Fibroblast of skin of left quadriceps (primary cell): ENCODE measurements at regions not wholly inside any gene's neighbourhood (a gene's known extent, or its start where the extent isn't known, plus 50 kb on each side); places are given as distances from the start of the nearest gene placed in this dataset.
"Not testable (repeated sequence)": the region's sequence is repeated elsewhere in the genome, so short reads cannot be mapped to it uniquely, and the experiment has no call there.

Source experiments
- DNase-seq, 2 experiments: peaks; one replicate each; pipeline ENCODE4 v3.0.0-alpha.2; 2013; ENCODE audit warnings: low read depth in 2 of 2

GRCh38 chr4:4032364-4032763 lies 194.4 kb downstream of the OTOP1 start:
- not testable (repeated sequence) for DNase-seq

GRCh38 chr4:4032801-4033605 lies 193.7 kb downstream of the OTOP1 start:
- not testable (repeated sequence) for DNase-seq

DNA sequence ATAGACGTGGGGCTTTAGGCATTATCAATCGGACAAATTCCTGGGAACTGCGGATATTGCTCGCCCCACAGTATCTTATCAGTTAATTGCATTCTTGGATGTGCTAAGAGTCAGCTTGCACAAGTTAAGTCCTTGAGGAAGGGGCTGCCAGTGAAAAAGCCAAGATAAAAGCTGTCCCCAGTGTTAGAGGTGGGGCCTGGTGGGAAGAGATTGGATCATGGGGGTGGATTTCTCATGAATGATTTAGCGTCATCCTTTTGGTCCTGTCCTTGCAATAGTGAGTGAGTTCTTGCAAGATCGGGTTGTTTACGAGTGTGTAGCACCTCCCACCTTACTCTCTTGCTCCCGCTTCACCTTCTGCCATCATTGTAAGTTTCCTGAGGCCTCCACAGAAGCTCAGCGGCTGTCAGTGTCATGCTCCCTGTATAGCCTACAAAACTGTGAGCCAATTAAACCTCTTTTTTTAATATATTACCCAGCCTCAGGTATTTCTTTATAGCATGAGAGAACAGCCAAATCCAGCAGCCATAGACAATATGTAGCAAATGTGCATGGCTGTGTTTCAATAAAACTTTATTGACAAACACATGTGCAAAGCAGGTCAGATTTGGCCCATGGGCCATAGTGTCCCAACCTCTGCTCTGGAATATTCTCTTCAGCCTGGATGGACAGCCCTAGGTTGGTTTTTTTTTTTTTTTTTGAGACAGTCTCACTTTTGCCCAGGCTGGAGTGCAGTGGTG lies 189.2 kb downstream of the OTOP1 start:
- DNase-seq: not testable (repeated sequence)

DNA sequence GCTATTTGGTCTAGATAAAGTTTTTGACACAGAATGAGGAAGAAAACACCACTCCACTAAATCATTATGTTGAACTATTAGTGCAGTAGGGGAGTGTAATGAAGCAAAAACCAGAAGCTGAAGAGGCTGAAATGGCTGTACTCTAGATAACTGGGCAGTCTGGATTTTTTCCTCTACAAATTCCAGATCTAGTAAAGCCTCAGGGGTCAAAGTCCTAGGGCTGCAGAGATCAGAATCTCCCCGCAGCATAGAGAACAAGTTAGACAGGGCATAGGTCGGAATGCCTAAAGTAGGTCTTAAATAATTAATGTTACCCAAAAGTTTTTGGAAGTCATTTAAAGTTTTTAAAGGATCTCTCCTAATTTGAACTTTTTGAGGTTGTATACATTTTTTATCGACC lies 180.9 kb downstream of the OTOP1 start:
- DNase-seq: not testable (repeated sequence)

GRCh38 chr4:4046686-4047085 lies 180.0 kb downstream of the OTOP1 start:
- DNase-seq: not testable (repeated sequence)

DNA sequence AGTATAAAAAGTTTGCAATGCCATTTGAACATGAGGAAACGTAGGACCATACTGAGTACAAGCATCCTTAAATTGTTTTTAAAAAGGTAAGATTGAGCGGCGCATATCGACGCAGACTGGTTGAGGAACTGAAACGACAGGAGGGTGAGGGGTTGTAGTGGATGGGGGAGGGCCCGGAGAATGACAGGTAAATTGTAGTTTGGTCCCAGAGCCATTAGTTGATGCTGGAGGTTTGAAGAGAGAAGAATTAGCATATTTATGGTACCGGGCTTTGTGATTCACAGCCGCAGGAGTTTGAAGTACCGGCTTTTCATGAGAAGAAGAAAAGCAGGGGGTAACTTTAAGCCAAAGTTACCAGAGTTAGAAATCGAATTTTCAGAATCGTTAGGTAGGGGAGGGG lies 179.5 kb downstream of the OTOP1 start:
- not testable (repeated sequence) for DNase-seq

DNA sequence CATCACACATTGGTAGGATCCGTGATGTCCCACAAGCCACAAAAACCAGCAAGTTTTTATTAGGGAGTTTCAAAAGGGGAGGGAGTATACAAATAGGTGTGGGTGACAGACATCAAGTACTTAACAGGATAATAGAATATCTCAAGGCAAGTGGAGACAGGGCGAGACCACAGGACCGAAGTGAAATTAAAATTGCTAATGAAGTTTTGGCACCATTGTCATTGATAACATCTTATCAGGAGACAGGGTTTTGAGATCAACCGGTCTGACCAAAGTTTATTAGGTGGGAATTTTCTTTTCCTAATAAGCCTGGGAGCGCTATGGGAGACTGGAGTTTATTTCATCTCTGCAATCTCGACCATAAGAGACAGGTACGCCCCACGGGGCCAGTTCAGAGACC lies 178.5 kb downstream of the OTOP1 start:
- DNase-seq: not testable (repeated sequence)

DNA sequence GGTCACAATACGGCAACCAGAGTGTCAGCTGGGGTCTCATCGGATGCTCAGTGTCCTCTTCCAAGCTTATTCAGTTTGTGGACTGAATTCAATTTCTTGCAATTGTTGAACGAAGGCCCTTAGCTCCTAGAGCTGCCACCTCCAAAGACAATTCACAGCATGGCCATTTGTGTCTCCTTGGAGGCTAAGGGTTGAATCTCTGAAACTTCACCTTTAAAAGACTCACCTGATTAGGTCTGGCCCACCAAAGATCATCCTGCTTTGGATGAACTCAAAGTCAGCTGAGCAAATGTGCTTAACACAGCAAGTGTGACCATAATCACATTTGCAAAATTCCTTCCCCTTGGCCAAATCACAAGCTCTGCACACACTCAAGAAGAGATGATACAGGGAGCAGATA lies 175.9 kb downstream of the OTOP1 start:
- DNase-seq: not testable (repeated sequence)

- DNase-seq: not testable (repeated sequence)
These were observed 173.8 kb downstream of the OTOP1 start for GRCh38 chr4:4052933-4053332.

DNA sequence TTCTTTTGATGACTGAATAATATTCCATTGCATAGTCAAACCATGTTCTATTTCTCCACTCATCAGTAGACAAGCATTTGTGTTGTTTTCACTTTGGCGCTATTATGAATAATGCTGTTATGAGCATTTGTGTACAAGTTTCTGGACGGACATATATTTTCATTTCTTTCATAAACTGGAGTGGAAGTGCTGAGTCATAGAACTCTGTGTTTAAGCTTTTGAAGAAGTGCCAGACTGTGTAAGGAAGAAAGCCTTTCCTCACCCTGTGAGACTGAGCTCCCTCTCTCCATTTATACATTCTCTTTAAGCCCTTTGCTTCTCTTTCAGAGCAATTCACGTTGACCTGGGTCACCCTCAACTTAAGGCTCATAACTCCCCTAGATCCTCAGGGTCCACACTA lies 169.5 kb downstream of the OTOP1 start:
- DNase-seq: not testable (repeated sequence)

- not testable (repeated sequence) for DNase-seq
These were observed 142.6 kb downstream of the OTOP1 start for GRCh38 chr4:4084171-4084570.

DNA sequence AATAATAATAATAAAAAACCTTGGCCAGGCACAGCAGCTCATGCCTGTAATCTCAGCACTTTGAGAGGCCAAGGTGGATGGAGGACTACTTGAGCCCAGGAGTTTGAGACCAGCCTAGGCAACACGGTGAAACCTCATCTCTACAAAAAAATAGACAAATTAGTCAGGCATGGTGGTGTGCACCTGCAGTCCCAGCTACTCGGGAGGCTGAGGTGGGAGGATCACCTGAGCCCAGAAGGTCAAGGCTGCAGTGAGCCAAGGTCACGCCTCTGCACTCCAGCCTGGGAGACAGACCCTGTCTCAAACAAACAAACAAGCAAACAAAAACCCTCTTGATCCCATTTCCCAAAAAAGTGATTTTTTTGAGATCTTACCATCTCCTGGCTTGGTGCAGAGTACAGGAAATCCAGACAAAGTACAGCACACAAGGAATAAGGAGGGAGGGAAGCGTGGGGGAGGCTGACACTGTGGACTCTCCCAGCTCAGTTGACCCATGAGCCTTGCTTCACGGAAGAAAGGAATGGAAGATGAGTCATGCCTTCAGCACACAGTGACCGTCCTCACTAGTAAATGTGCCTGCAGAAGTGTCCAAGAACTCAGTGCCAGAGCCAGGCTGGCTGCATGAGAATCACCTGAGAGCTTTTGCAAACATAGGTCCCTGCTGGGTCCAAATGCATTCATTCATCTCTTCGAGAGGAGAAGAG lies 136.9 kb downstream of the OTOP1 start:
- DNase-seq: not testable (repeated sequence)

DNA sequence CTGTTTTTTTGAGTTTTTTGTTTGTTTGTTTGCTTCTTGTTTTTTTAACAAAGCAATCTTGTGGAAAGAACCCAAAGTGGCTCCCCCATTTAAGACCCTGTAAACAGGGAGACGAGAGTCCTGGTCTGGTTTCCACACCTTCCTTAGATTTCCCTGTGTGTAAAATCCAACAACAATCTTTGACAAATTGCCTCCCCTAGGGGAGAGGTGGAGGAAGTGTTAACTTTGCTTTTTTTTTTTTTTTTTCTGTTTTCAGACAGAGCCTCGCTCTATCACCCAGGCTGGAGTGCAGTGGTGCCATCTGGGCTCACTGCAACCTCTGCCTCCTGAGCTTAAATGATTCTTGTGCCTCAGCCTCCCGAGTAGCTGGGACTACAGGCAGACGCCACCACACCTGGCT lies 136.0 kb downstream of the OTOP1 start:
- not testable (repeated sequence) for DNase-seq

DNA sequence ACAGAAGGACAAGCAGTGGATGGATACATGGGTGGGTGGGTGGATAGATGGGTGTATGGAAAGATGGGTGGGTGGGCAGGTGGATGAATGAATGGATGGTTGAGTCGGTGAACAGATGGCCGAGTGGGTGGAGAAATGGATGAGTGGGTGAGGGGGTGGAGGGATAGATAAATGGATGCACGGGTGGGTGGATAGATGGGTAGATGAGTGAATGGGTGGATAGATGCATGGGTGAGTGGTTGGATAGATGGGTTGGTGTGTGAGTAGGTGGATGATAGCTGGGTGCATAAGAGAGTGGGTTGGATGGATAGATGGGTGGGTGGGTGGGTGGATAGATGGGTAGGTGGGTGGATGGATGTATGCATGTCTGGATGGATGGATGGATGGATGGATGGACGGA lies 134.6 kb downstream of the OTOP1 start:
- DNase-seq: not testable (repeated sequence)

- not testable (repeated sequence) for DNase-seq
These were observed 127.1 kb downstream of the OTOP1 start for GRCh38 chr4:4099610-4100009.

GRCh38 chr4:4106923-4107322 lies 119.8 kb downstream of the OTOP1 start:
- not testable (repeated sequence) for DNase-seq

DNA sequence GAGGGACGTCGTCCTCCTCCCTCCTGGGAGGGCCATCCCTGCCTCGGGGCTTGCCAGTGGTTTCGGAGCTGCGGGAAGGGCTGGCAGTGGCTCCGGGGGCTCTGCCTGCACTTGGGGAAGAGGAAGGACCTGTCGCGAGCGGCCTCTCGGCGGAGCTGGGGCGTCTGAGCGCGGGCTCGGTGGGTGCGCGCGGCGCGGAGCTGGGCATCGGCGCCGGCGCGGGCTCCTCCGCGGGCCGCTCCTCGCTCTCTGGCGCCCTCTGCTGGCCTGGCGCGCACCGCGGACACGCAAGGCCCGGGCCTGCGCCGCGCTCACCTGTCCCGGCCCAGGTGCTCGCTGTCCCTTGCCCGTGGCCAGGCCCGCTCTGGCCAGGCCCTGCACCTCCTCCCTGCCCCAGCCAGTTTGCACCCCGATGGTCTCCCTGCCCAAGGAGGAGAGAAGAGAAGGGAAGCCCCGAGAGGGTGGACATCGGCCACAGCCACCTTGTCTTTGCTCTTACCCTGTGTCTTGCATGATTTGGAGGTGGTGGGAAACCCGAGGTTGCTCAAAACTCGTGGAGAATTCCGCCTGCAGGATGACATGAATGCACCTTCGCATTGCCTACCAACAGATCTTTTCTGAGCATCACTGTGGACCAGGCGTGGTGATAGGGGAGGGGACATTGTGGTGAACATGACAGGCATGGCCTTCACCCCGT lies 119.2 kb downstream of the OTOP1 start:
- DNase-seq: peak in 1 of 2 experiments; percentile 10

DNA sequence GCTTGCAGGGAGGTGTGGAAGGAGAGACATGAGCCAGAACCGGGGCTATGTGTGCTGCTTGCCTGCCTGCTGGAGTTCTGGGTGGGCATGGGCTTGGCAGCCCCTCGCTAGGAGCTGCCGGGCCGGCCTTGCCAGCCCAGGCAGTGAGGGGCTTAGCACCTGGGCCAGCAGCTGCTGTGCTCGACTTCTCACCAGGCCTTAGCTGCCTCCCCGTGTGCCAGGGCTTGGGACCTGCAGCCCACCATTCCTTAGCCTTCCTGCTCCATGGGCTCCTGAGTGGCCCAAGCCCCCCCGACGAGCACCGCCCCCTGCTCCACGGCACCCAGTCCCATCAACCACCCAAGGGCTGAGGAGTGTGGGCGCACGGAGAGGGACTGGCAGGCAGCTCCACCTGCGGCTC lies 111.3 kb downstream of the OTOP1 start:
- not testable (repeated sequence) for DNase-seq

- not testable (repeated sequence) for DNase-seq
These were observed 109.8 kb downstream of the OTOP1 start for GRCh38 chr4:4116901-4117300.

DNA sequence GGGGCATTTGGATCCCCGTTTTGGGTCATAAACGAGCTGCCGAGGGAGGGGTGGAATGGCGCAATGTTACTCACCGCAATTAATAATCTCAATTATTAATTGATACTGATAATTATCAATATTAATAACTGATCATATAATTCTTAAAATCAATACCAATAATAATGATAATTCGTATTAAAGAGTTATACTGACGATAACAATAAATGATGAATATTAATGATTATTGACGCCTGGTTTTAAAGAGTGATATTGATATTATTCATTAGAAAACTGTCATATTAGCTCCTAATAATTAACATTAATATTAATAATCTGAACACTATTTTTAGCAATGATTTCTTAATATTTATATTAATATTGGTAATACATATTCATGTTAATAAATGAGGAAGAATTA lies 92.4 kb downstream of the OTOP1 start:
- DNase-seq: not testable (repeated sequence)

DNA sequence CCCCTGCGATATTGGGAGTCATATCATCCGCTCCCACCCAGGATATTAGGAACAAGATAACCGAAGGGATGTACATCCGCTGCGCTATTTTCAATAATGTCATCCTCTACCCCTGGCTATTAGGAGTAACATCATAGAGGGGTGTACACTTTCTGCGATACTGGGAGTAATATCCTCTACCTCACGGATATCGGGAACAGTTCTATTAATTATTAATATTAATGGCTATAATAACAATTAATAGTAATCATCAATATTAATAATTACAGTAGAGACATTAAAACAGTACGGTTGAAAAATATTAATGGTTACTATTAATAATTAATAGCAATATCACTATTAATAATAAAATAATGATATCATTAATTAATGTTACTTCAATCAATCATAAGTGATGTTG lies 90.1 kb downstream of the OTOP1 start:
- not testable (repeated sequence) for DNase-seq
